Neuronal stem cell (in vitro differentiated cells): ENCODE measurements at regions not wholly inside any gene's neighbourhood (a gene's known extent, or its start where the extent isn't known, plus 50 kb on each side); places are given as distances from the start of the nearest gene placed in this dataset.
A peak's percentile ranks its signal among the peaks of the same experiment; 100 is the strongest.
"Not testable (repeated sequence)": the region's sequence is repeated elsewhere in the genome, so short reads cannot be mapped to it uniquely, and the experiment has no call there.

Experiments
- DNase-seq: peaks from one replicate; pipeline ENCODE4 v3.0.0-alpha.2; 2013; ENCODE audit warnings: low spot score
- H2AFZ ChIP-seq: one replicate; pipeline ENCODE4 v1.6.1; 2013; ENCODE audit warnings: mild to moderate bottlenecking, low read length, inconsistent platforms
- H2AK5ac ChIP-seq: 2 replicates; pipeline ENCODE4 v1.6.1; 2013; ENCODE audit warnings: low read depth, mild to moderate bottlenecking, inconsistent platforms, low read length, moderate library complexity, mixed read lengths
- H2BK120ac ChIP-seq: 2 replicates; pipeline ENCODE4 v1.6.1; 2013; ENCODE audit warnings: low read depth, mild to moderate bottlenecking, inconsistent platforms, low read length, moderate library complexity, mixed read lengths
- H2BK12ac ChIP-seq: one replicate; pipeline ENCODE4 v1.6.1; 2013; ENCODE audit warnings: low read length, inconsistent platforms
- H2BK15ac ChIP-seq: 2 replicates; pipeline ENCODE4 v1.6.1; 2013; ENCODE audit warnings: mild to moderate bottlenecking, low read length, inconsistent platforms, mixed read lengths
- H2BK5ac ChIP-seq: one replicate; pipeline ENCODE4 v1.6.1; 2013; ENCODE audit warnings: inconsistent platforms, mild to moderate bottlenecking, low read length, moderate library complexity
- H3K14ac ChIP-seq: one replicate; pipeline ENCODE4 v1.6.1; 2013; ENCODE audit warnings: low read length, inconsistent platforms
- H3K18ac ChIP-seq: 2 replicates; pipeline ENCODE4 v1.6.1; 2013; ENCODE audit warnings: low read length, inconsistent platforms
- H3K23ac ChIP-seq: 2 replicates; pipeline ENCODE4 v1.6.1; 2013; ENCODE audit warnings: low read depth, mild to moderate bottlenecking, mixed read lengths, low read length, inconsistent platforms; ENCODE audit not compliant: poor library complexity
- H3K27ac ChIP-seq: replicated peaks from 3 replicates; pipeline ENCODE4 v1.5.1; 2013; ENCODE audit warnings: low read length, inconsistent platforms
- H3K27me3 ChIP-seq, 3 experiments: 2 replicates each; pipeline ENCODE4 v1.6.1; 2013; ENCODE audit warnings: low read length in 3 of 3, mild to moderate bottlenecking in 2 of 3, inconsistent platforms in 1 of 3, low read depth in 1 of 3, mixed read lengths in 1 of 3, moderate library complexity in 1 of 3; ENCODE audit not compliant: control insufficient read depth in 3 of 3, insufficient read depth in 3 of 3
- H3K36me3 ChIP-seq, 2 donors: replicated peaks in 1 of 2; 2 replicates each; pipeline ENCODE4 v1.6.1; 2013; ENCODE audit warnings: low read length in 2 of 2; ENCODE audit not compliant: control insufficient read depth in 2 of 2, insufficient read depth in 2 of 2
- H3K4ac ChIP-seq: 2 replicates; pipeline ENCODE4 v1.6.1; 2013; ENCODE audit warnings: inconsistent platforms, mild to moderate bottlenecking, low read length, moderate library complexity
- H3K4me1 ChIP-seq, 2 donors: 1 replicate in 1 of 2; 2 replicates in 1 of 2; pipeline ENCODE4 v1.6.1; 2013; ENCODE audit warnings: low read length in 2 of 2, low read depth in 1 of 2; ENCODE audit not compliant: control insufficient read depth in 2 of 2, insufficient read depth in 1 of 2
- H3K4me2 ChIP-seq: one replicate; pipeline ENCODE4 v1.6.1; 2013; ENCODE audit warnings: mild to moderate bottlenecking, low read length, inconsistent platforms; ENCODE audit not compliant: insufficient read depth, poor library complexity, severe bottlenecking
- H3K4me3 ChIP-seq, 2 donors: 2 replicates each; pipeline ENCODE4 v1.5.1; 2013; ENCODE audit warnings: low read length in 2 of 2, mild to moderate bottlenecking in 2 of 2, inconsistent platforms in 1 of 2, moderate library complexity in 1 of 2
- H3K79me1 ChIP-seq: one replicate; pipeline ENCODE4 v1.6.1; 2013; ENCODE audit warnings: low read depth, mild to moderate bottlenecking, inconsistent platforms, low read length, moderate library complexity
- H3K9ac ChIP-seq: one replicate; pipeline ENCODE4 v1.6.1; 2013; ENCODE audit warnings: mild to moderate bottlenecking, low read depth, low read length, inconsistent platforms; ENCODE audit not compliant: poor library complexity
- H3K9me3 ChIP-seq, 2 donors: replicated peaks in 1 of 2; 2 replicates each; pipeline versions ENCODE3 to v1.6.1; 2013; ENCODE audit warnings: low read length in 2 of 2, mild to moderate bottlenecking in 2 of 2, inconsistent platforms in 1 of 2, low read depth in 1 of 2, mixed read lengths in 1 of 2, moderate library complexity in 1 of 2; ENCODE audit not compliant: control insufficient read depth in 2 of 2, insufficient read depth in 1 of 2
- H4K8ac ChIP-seq: one replicate; pipeline ENCODE4 v1.6.1; 2013; ENCODE audit warnings: low read depth, mild to moderate bottlenecking, inconsistent platforms, low read length, moderate library complexity
- H4K91ac ChIP-seq: one replicate; pipeline ENCODE4 v1.6.1; 2013; ENCODE audit warnings: low read length, low read depth, mild to moderate bottlenecking, inconsistent platforms; ENCODE audit not compliant: poor library complexity
- WGBS, 2 donors: extraction: QIAGEN DNeasy Blood & Tissue Kit; methylation state at CpG; one replicate each; pipeline ENCODE4 v1.1.7; 2013; ENCODE audit warnings: missing lambda C conversion rate in 2 of 2, mixed read lengths in 1 of 2; ENCODE audit not compliant: insufficient read length in 2 of 2, insufficient replicate concordance in 1 of 2; ENCODE audit errors: extremely low coverage in 2 of 2; 5-methylcytosine and 5-hydroxymethylcytosine counted together

- Histone ChIP-seq H2AFZ (peak overlapping the region; percentile 48), H3K14ac (no peak overlapping the region), H3K9ac (no peak overlapping the region), H2BK5ac (no peak overlapping the region), H3K4me2 (no peak overlapping the region), H3K18ac (no peak overlapping the region), H4K91ac (no peak overlapping the region), H2BK15ac (no peak overlapping the region), H3K27ac (no peak overlapping the region), H3K36me3 (no peaks in the 10 kb centered on the region), H2BK12ac (no peak overlapping the region), H3K4me1 (peaks cover 0 to 31% of the 10 kb centered on the region in 2 donors), H3K27me3 (no peaks in the 10 kb centered on the region), H2BK120ac (no peak overlapping the region), H3K4me3 (no peak overlapping the region), H3K9me3 (no peaks in the 10 kb centered on the region), H3K23ac (no peak overlapping the region), H3K79me1 (no peaks in the 10 kb centered on the region), H3K4ac (no peak overlapping the region), H4K8ac (no peak overlapping the region), H2AK5ac (no peak overlapping the region)
- no peak for DNase-seq
Measured at GRCh38 chr1:79232818-79233217, 226.3 kb upstream of the ADGRL4 start.

GRCh38 chr1:79230751-79231150 is 224.2 kb upstream of the ADGRL4 start:
- H3K4me2 ChIP-seq, H3K14ac ChIP-seq, H2BK12ac ChIP-seq, H3K18ac ChIP-seq, H3K4me3 ChIP-seq, H3K9ac ChIP-seq, H4K91ac ChIP-seq, H3K27me3 ChIP-seq, H3K23ac ChIP-seq, H2BK15ac ChIP-seq, H2AFZ ChIP-seq, H2AK5ac ChIP-seq, H2BK120ac ChIP-seq, H3K36me3 ChIP-seq, H2BK5ac ChIP-seq, DNase-seq, H3K4ac ChIP-seq, H3K9me3 ChIP-seq, H4K8ac ChIP-seq, H3K79me1 ChIP-seq, H3K27ac ChIP-seq: not testable (repeated sequence)
- peaks cover 0 to 26% of the 10 kb centered on the region in 2 donors for H3K4me1 ChIP-seq
- no CpG with 5 or more reads among the region's 4 CpGs for WGBS, 2 donors

GRCh38 chr1:79226963-79227362 is 220.4 kb upstream of the ADGRL4 start:
- Histone ChIP-seq H3K4ac (no peak overlapping the region), H3K4me1 (peaks cover 0 to under 1% of the 10 kb centered on the region in 2 donors), H3K4me3 (no peak overlapping the region), H3K18ac (no peak overlapping the region), H3K4me2 (no peak overlapping the region), H3K36me3 (no peaks in the 10 kb centered on the region), H2BK120ac (no peak overlapping the region), H3K27ac (no peak overlapping the region), H2BK12ac (no peak overlapping the region), H4K91ac (no peak overlapping the region), H2AK5ac (no peak overlapping the region), H3K27me3 (no peaks in the 10 kb centered on the region), H2BK15ac (no peak overlapping the region), H3K79me1 (no peaks in the 10 kb centered on the region), H2AFZ (no peak overlapping the region), H3K14ac (no peak overlapping the region), H2BK5ac (no peak overlapping the region), H3K23ac (no peak overlapping the region), H3K9ac (no peak overlapping the region), H4K8ac (no peak overlapping the region), H3K9me3 (no peaks in the 10 kb centered on the region)
- no peak for DNase-seq
- no CpG with 5 or more reads among the region's 2 CpGs for WGBS, 2 donors

GRCh38 chr1:79224537-79224936 is 218.0 kb upstream of the ADGRL4 start:
- H2AFZ ChIP-seq, result no peak overlapping the region
- no peaks in the 10 kb centered on the region for H3K36me3 ChIP-seq
- H3K23ac ChIP-seq, result no peak overlapping the region
- no peaks in the 10 kb centered on the region for H3K27me3 ChIP-seq
- no peaks in the 10 kb centered on the region for H3K4me1 ChIP-seq
- H3K4me3 ChIP-seq, result no peak overlapping the region
- no peak overlapping the region for H2BK120ac ChIP-seq
- no peak overlapping the region for H3K9ac ChIP-seq
- no peak overlapping the region for H3K18ac ChIP-seq
- H2BK15ac ChIP-seq, result no peak overlapping the region
- no peak overlapping the region for H3K4ac ChIP-seq
- no CpG with 5 or more reads among the region's 3 CpGs for WGBS, 2 donors
- H2BK5ac ChIP-seq, result no peak overlapping the region
- no peaks in the 10 kb centered on the region for H3K79me1 ChIP-seq
- H4K8ac ChIP-seq, result no peak overlapping the region
- no peak for DNase-seq
- no peak overlapping the region for H2BK12ac ChIP-seq
- H3K9me3 ChIP-seq, result peaks cover 0 to 3% of the 10 kb centered on the region in 2 donors
- no peak overlapping the region for H2AK5ac ChIP-seq
- no peak overlapping the region for H4K91ac ChIP-seq
- H3K27ac ChIP-seq, result no peak overlapping the region
- H3K14ac ChIP-seq, result no peak overlapping the region
- H3K4me2 ChIP-seq, result no peak overlapping the region
